K562 (cell line): ENCODE measurements at regions not wholly inside any gene's neighbourhood (a gene's known extent, or its start where the extent isn't known, plus 50 kb on each side); places are given as distances from the start of the nearest gene placed in this dataset.

Experiments used
- ATAC-seq: fragments of 200-7000 bp; cut with Tn5 transposase; 3 replicates; pipeline ENCODE4 v1.9.1; 2020; ENCODE audit warnings: moderate library complexity
- BruUV-seq: library from RNA; stranded (reverse); fragments of 400-500 nt; replicated peaks from 2 replicates; lab custom pipeline; 2021; lab: Mats Ljungman, UMichigan
- CTCF ChIA-PET: fragments of 300-600 bp; formaldehyde crosslinking; extraction: SDS; loops from one replicate; lab custom pipeline; 2021; ENCODE audit warnings: low intra/inter-chr PET ratio; lab: Yijun Ruan, JAX
- POLR2A ChIA-PET: fragments of 300-600, 350-650 bp; sonication (Branson Sonifier 250); formaldehyde crosslinking; extraction: SDS; loops from one replicate; lab custom pipeline; 2021; ENCODE audit warnings: antibody characterized with exemption, inconsistent platforms; lab: Yijun Ruan, JAX
- DNase-seq, 4 experiments: peaks; one replicate each; pipeline versions ENCODE4 v3.0.0 to v3.0.0-alpha.2; 2011 to 2018; ENCODE audit warnings: low spot score in 3 of 4, mixed read lengths in 3 of 4; ENCODE audit errors: extremely low read depth in 1 of 4
- FAIRE-seq: peaks from 2 replicates; lab custom pipeline; 2011; peaks lifted over from hg19 to GRCh38; lab: Jason Lieb, UNC
- H2AFZ ChIP-seq: 2 replicates; pipeline ENCODE4 v1.6.0; 2011; ENCODE audit warnings: low read depth, low read length, control low read depth, inconsistent platforms
- H3K27ac ChIP-seq: fragments of 200-600 bp; 3 replicates; pipeline ENCODE4 v1.8.0; 2011; ENCODE audit warnings: low read depth, mild to moderate bottlenecking, control low read depth, inconsistent platforms, low read length, moderate library complexity, mixed read lengths; ENCODE audit errors: extremely low read depth
- H3K27me3 ChIP-seq, 2 experiments: fragments of 300-600 bp in 1 of 2; 2 replicates in 1 of 2; 3 replicates in 1 of 2; pipeline versions ENCODE4 v1.6.0 to v1.8.0; 2011; ENCODE audit warnings: inconsistent platforms in 2 of 2, low read length in 2 of 2, mild to moderate bottlenecking in 1 of 2, mixed read lengths in 1 of 2, moderate library complexity in 1 of 2; ENCODE audit not compliant: control insufficient read depth in 2 of 2, insufficient read depth in 2 of 2
- H3K36me3 ChIP-seq: fragments of 300-600 bp; 3 replicates; pipeline ENCODE4 v1.8.0; 2011; ENCODE audit warnings: mild to moderate bottlenecking, low read length, inconsistent platforms; ENCODE audit not compliant: control insufficient read depth, insufficient read depth
- H3K4me1 ChIP-seq, 2 experiments: fragments of 200-600 bp in 1 of 2; replicated peaks in 1 of 2; 2 replicates in 1 of 2; 3 replicates in 1 of 2; pipeline versions ENCODE4 v1.5.1 to v1.8.0; 2011; ENCODE audit warnings: inconsistent platforms in 2 of 2, low read length in 2 of 2, mild to moderate bottlenecking in 1 of 2, mixed read lengths in 1 of 2, moderate library complexity in 1 of 2; ENCODE audit not compliant: control insufficient read depth in 2 of 2, insufficient read depth in 2 of 2
- H3K4me2 ChIP-seq: 2 replicates; pipeline ENCODE4 v1.6.1; 2011; ENCODE audit warnings: low read length, control low read depth, inconsistent platforms, mixed read lengths; ENCODE audit not compliant: insufficient read depth
- H3K4me3 ChIP-seq: fragments of 200-600 bp; sonication (generic), shearing (Covaris generic); 2 replicates; pipeline ENCODE4 v1.5.1; 2016; ENCODE audit warnings: control low read depth, inconsistent platforms
- H3K79me2 ChIP-seq: fragments of 200-600 bp; 3 replicates; pipeline ENCODE4 v1.8.0; 2011; ENCODE audit warnings: low read length, inconsistent platforms; ENCODE audit not compliant: control insufficient read depth, insufficient read depth
- H3K9ac ChIP-seq, 2 experiments: 2 replicates each; pipeline versions ENCODE4 v1.6.0 to v1.6.1; 2011; ENCODE audit warnings: low read depth in 2 of 2, low read length in 2 of 2, control low read depth in 1 of 2, inconsistent platforms in 1 of 2, mild to moderate bottlenecking in 1 of 2, mixed read lengths in 1 of 2; ENCODE audit not compliant: insufficient read depth in 1 of 2
- H3K9me1 ChIP-seq: one replicate; pipeline ENCODE4 v1.6.0; 2011; ENCODE audit warnings: inconsistent platforms, mild to moderate bottlenecking, low read length, moderate library complexity; ENCODE audit not compliant: control insufficient read depth, insufficient read depth
- H3K9me3 ChIP-seq: replicated peaks from 2 replicates; pipeline ENCODE4 v1.5.1; 2011; ENCODE audit warnings: low read depth, low read length, inconsistent platforms; ENCODE audit not compliant: control insufficient read depth, insufficient read depth
- H4K20me1 ChIP-seq: replicated peaks from 2 replicates; pipeline ENCODE4 v1.6.1; 2011; ENCODE audit warnings: low read length, inconsistent platforms, mixed read lengths; ENCODE audit not compliant: control insufficient read depth, insufficient read depth
- CBX2 ChIP-seq: fragments of 200-600 bp; sonication (generic); IDR thresholded peaks from one replicate; pipeline ENCODE4 v1.6.1; 2012; ENCODE audit warnings: mild to moderate bottlenecking, low read length, inconsistent platforms; ENCODE audit not compliant: insufficient read depth, poor library complexity, severe bottlenecking
- CC2D1A ChIP-seq: fragments of 450-650 bp; IDR thresholded peaks from 2 replicates; pipeline ENCODE4 v1.6.1; 2017; ENCODE audit warnings: mild to moderate bottlenecking
- ESRRB ChIP-seq: fragments of 250-450 bp; sonication (Bioruptor Pico); IDR thresholded peaks from 2 replicates; pipeline ENCODE4 v1.5.0; 2020; ENCODE audit warnings: mild to moderate bottlenecking, moderate library complexity, borderline replicate concordance
- HDAC2 ChIP-seq: fragments of 450-650 bp; IDR thresholded peaks from 2 replicates; pipeline ENCODE4 v1.6.1; 2016; ENCODE audit warnings: mild to moderate bottlenecking
- ILK ChIP-seq: fragments of 450-650 bp; IDR thresholded peaks from 2 replicates; pipeline ENCODE4 v1.6.1; 2016; ENCODE audit warnings: missing genetic modification characterization, low read depth, mild to moderate bottlenecking, missing compliant biosample characterization, moderate library complexity, borderline replicate concordance
- SETDB1 ChIP-seq: IDR thresholded peaks from one replicate; pipeline ENCODE4 v1.6.1; 2012; ENCODE audit warnings: low read length, control low read depth, inconsistent platforms
- SIN3A ChIP-seq, 2 experiments: fragments of 150-350 bp in 1 of 2; IDR thresholded peaks; 2 replicates each; pipeline ENCODE4 v1.6.1; 2011 to 2016; ENCODE audit warnings: borderline replicate concordance in 2 of 2, low read depth in 2 of 2, low read length in 2 of 2, mild to moderate bottlenecking in 2 of 2, moderate library complexity in 2 of 2; ENCODE audit not compliant: control insufficient read depth in 1 of 2
- SMAD4 ChIP-seq: fragments of 250-450 bp; sonication (Bioruptor Pico); conservative IDR thresholded peaks from 2 replicates; pipeline ENCODE4 v1.8.0; 2021; ENCODE audit warnings: inconsistent platforms, mild to moderate bottlenecking, moderate library complexity
- TSHZ1 ChIP-seq: fragments of 250-450 bp; sonication (Bioruptor Pico); IDR thresholded peaks from 2 replicates; pipeline ENCODE4 v1.4.0; 2020; ENCODE audit warnings: mild to moderate bottlenecking, moderate library complexity
- ZNF75A ChIP-seq: fragments of 450-650 bp; formaldehyde crosslinking; IDR thresholded peaks from 2 replicates; pipeline ENCODE4 v1.4.0; 2020; ENCODE audit warnings: mild to moderate bottlenecking
- ZNF766 ChIP-seq: fragments of 200-800 bp; sonication (Bioruptor generic); conservative IDR thresholded peaks from 2 replicates; pipeline ENCODE4 v1.6.1; 2016; ENCODE audit warnings: missing genetic modification characterization, missing compliant biosample characterization
- WGBS: fragments of 100-300 bp; shearing (Covaris generic); methylation state at CpG from one replicate; pipeline ENCODE4 v1.1.6; 2016; ENCODE audit warnings: low coverage, mixed read lengths; ENCODE audit not compliant: insufficient coverage; ENCODE audit errors: missing lambda C conversion rate; 5-methylcytosine and 5-hydroxymethylcytosine counted together
- in situ Hi-C: fragments of 300-500 bp; cut with MboI; formaldehyde crosslinking; loops from 4 replicates; pipeline ENCODE4 v1.15.0; 2018; ENCODE audit warnings: inconsistent platforms, mixed read lengths
- intact Hi-C: fragments of 100-400 bp; cut with micrococcal nuclease; formaldehyde crosslinking; loops from 2 replicates; pipeline ENCODE4 v1.14.2; 2022
- TF ChIP-seq, protein P1 (sequence below): sonication (generic); formaldehyde crosslinking; IDR thresholded peaks from 2 replicates; pipeline ENCODE4 v1.8.0; 2023; ENCODE audit warnings: mild to moderate bottlenecking, missing genetic modification reagents

DNA sequence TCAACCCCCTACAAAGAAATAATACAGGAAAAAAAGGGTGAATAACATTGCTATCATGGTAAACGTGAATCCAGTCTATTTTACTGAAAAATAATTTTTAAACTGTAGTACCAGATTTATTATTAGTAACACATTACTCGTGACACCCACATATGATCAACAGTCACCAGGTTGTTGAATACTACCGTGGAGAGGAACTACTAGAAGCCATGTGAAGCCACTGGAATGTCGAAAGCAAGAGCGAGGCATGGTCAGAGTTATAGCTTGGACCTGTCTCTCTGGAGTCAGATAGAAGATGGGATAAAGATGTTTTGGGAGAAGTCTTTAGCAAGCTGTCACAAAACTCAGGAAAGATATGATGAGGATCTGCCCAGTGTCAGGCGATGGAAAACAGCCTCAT lies 63.2 kb upstream of the EPB41L3 start:
- H3K36me3 ChIP-seq = no peaks in the 10 kb centered on the region
- POLR2A ChIA-PET = no interaction called here
- no peak overlapping the region for H3K9ac ChIP-seq
- in situ Hi-C loops (no loop called here), intact Hi-C loops (no loop called here)
- BruUV-seq = no TSS peak
- no peak overlapping the region for H2AFZ ChIP-seq
- H3K4me3 ChIP-seq = no peak overlapping the region
- ATAC-seq (no peak), DNase-seq (no peak), FAIRE-seq (no peak)
- H3K4me1 ChIP-seq = no peaks in the 10 kb centered on the region
- H3K27ac ChIP-seq = no peak overlapping the region
- H3K4me2 ChIP-seq = no peak overlapping the region
- H3K9me1 ChIP-seq = no peaks in the 10 kb centered on the region
- H3K9me3 ChIP-seq = no peaks in the 10 kb centered on the region; the same call in 1 of the 2 replicates
- TF ChIP-seq ESRRB (CRISPR knock-in tag) = no peak
- TF ChIP-seq ZNF766 (CRISPR knock-in tag) = no peak
- no peak for TF ChIP-seq HDAC2
- TF ChIP-seq ILK (tag) = no peak
- TF ChIP-seq CBX2 = no peak
- no peak for TF ChIP-seq SMAD4 (CRISPR knock-in tag)
- TF ChIP-seq SETDB1 = no peak
- TF ChIP-seq SIN3A (IDR thresholded peaks at IDR 0.05; ENCODE audit: borderline replicate concordance in 2 of 2, control insufficient read depth in 1 of 2, low read depth in 2 of 2, low read length in 2 of 2) = no peak
- no peak for TF ChIP-seq CC2D1A
- TF ChIP-seq, protein P1, sequence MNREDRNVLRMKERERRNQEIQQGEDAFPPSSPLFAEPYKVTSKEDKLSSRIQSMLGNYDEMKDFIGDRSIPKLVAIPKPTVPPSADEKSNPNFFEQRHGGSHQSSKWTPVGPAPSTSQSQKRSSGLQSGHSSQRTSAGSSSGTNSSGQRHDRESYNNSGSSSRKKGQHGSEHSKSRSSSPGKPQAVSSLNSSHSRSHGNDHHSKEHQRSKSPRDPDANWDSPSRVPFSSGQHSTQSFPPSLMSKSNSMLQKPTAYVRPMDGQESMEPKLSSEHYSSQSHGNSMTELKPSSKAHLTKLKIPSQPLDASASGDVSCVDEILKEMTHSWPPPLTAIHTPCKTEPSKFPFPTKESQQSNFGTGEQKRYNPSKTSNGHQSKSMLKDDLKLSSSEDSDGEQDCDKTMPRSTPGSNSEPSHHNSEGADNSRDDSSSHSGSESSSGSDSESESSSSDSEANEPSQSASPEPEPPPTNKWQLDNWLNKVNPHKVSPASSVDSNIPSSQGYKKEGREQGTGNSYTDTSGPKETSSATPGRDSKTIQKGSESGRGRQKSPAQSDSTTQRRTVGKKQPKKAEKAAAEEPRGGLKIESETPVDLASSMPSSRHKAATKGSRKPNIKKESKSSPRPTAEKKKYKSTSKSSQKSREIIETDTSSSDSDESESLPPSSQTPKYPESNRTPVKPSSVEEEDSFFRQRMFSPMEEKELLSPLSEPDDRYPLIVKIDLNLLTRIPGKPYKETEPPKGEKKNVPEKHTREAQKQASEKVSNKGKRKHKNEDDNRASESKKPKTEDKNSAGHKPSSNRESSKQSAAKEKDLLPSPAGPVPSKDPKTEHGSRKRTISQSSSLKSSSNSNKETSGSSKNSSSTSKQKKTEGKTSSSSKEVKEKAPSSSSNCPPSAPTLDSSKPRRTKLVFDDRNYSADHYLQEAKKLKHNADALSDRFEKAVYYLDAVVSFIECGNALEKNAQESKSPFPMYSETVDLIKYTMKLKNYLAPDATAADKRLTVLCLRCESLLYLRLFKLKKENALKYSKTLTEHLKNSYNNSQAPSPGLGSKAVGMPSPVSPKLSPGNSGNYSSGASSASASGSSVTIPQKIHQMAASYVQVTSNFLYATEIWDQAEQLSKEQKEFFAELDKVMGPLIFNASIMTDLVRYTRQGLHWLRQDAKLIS (CRISPR knock-in tag) = no peak
- no peak for TF ChIP-seq TSHZ1 (CRISPR knock-in tag)
- no peak for TF ChIP-seq ZNF75A (CRISPR knock-in tag)
- H4K20me1 ChIP-seq = no peaks in the 10 kb centered on the region
- H3K79me2 ChIP-seq = no peaks in the 10 kb centered on the region
- CTCF ChIA-PET = no interaction called here
- H3K27me3 ChIP-seq = no peaks in the 10 kb centered on the region
- WGBS = under 1% methylated on average over 6 of the region's 6 CpGs
